PC-3 (cell line): ENCODE measurements at regions not wholly inside any gene's neighbourhood (a gene's known extent, or its start where the extent isn't known, plus 50 kb on each side); places are given as distances from the start of the nearest gene placed in this dataset.

ENCODE experiments used
- CTCF ChIP-seq: fragments of 300-600 bp; sonication (generic); conservative IDR thresholded peaks from 2 replicates; pipeline ENCODE4 v1.5.1; 2017; ENCODE audit warnings: antibody characterized with exemption, low read depth, mild to moderate bottlenecking, low read length
- EZH2phosphoT487 ChIP-seq: fragments of 300-600 bp; sonication (generic); IDR thresholded peaks from 2 replicates; pipeline ENCODE4 v1.6.1; 2018; ENCODE audit warnings: mild to moderate bottlenecking, antibody characterized with exemption, low read length, borderline replicate concordance

DNA sequence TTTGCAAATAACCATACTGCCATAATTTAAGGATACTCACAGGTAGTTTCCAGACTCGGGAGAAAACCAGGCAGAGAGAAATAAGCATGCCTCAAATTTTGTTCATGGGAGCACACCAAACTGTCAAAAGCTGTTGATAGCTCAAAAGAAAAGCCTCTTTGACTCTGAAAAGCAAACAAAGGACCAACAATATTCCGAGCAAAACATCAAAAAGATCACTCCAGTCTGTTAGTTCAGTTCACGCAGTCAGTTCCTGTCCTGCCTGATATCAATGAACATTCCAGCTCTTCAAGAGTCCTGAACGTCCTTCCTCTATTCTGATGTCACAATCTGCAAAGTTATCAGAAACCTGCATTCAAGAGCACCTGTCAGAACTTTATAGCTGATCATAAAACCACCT, 78.7 kb downstream of the RRM2 start:
- TF ChIP-seq EZH2phosphoT487 (no peak), CTCF (no peak)
